ENCODE measurements at regions not wholly inside any gene's neighbourhood (a gene's known extent, or its start where the extent isn't known, plus 50 kb on each side); places are given as distances from the start of the nearest gene placed in this dataset.

- H3K27ac Mint-ChIP-seq (ENCODE audit: unreplicated experiment) = no peak overlapping the region
- H3K4me3 Mint-ChIP-seq (ENCODE audit: unreplicated experiment) = no peak overlapping the region
- no peaks in the 10 kb centered on the region for H3K4me1 ChIP-seq
- ChIA-PET POLR2A (no interaction called here), CTCF (no interaction called here)
- H3K36me3 Mint-ChIP-seq (ENCODE audit: insufficient read depth, unreplicated experiment) = no peaks in the 10 kb centered on the region
- no peaks in the 10 kb centered on the region for H3K27me3 Mint-ChIP-seq (ENCODE audit: insufficient read depth, unreplicated experiment)
- no peaks in the 10 kb centered on the region for H3K9me3 ChIP-seq
- H3K36me3 ChIP-seq (ENCODE audit: control insufficient read depth, insufficient read depth, low read length) = no peaks in the 10 kb centered on the region
- no peak overlapping the region for H3K4me3 ChIP-seq (ENCODE audit: low read depth, low read length)
- H3K9me3 Mint-ChIP-seq (ENCODE audit: unreplicated experiment) = no peaks in the 10 kb centered on the region
- no peak for TF ChIP-seq CTCF (IDR thresholded peaks at IDR 0.05; ENCODE audit: insufficient read depth in 1 of 2, low read depth in 1 of 2, low read length in 1 of 2, severe bottlenecking in 1 of 2, unreplicated experiment in 1 of 2)
- no peak for DNase-seq
- H3K27me3 ChIP-seq (replicated peaks; ENCODE audit: control insufficient read depth, insufficient read depth, low read length) = no peaks in the 10 kb centered on the region
- BruUV-seq (replicated peaks) = no TSS peak
- no peaks in the 10 kb centered on the region for H3K4me1 Mint-ChIP-seq (ENCODE audit: low read depth, unreplicated experiment)
- intact Hi-C loops (cut with micrococcal nuclease; ENCODE audit: unreplicated experiment) = no loop called here
Observed at GRCh38 chr18:40017021-40017420, 1938.0 kb upstream of the PIK3C3 start.

GRCh38 chr18:40016405-40016804 is 1938.6 kb upstream of the PIK3C3 start:
- POLR2A ChIA-PET = no interaction called here
- Histone ChIP-seq H3K4me1 (no peaks in the 10 kb centered on the region), H3K27me3 (replicated peaks; ENCODE audit: control insufficient read depth, insufficient read depth, low read length) (no peaks in the 10 kb centered on the region), H3K9me3 (no peaks in the 10 kb centered on the region), H3K36me3 (ENCODE audit: control insufficient read depth, insufficient read depth, low read length) (no peaks in the 10 kb centered on the region), H3K4me3 (ENCODE audit: low read depth, low read length) (no peak overlapping the region)
- TF ChIP-seq CTCF (IDR thresholded peaks at IDR 0.05; ENCODE audit: insufficient read depth in 1 of 2, low read depth in 1 of 2, low read length in 1 of 2, severe bottlenecking in 1 of 2, unreplicated experiment in 1 of 2) = no peak
- H3K4me1 Mint-ChIP-seq (ENCODE audit: low read depth, unreplicated experiment) = no peaks in the 10 kb centered on the region
- no peaks in the 10 kb centered on the region for H3K36me3 Mint-ChIP-seq (ENCODE audit: insufficient read depth, unreplicated experiment)
- no TSS peak for BruUV-seq (replicated peaks)
- no peak overlapping the region for H3K27ac Mint-ChIP-seq (ENCODE audit: unreplicated experiment)
- intact Hi-C loops (cut with micrococcal nuclease; ENCODE audit: unreplicated experiment) = no loop called here
- CTCF ChIA-PET = no interaction called here
- H3K4me3 Mint-ChIP-seq (ENCODE audit: unreplicated experiment) = no peak overlapping the region
- DNase-seq = no peak
- H3K9me3 Mint-ChIP-seq (ENCODE audit: unreplicated experiment) = no peaks in the 10 kb centered on the region
- H3K27me3 Mint-ChIP-seq (ENCODE audit: insufficient read depth, unreplicated experiment) = no peaks in the 10 kb centered on the region

GRCh38 chr18:40013001-40013609 is 1941.9 kb upstream of the PIK3C3 start:
- H3K27me3 ChIP-seq (replicated peaks; ENCODE audit: control insufficient read depth, insufficient read depth, low read length) = no peaks in the 10 kb centered on the region
- no peaks in the 10 kb centered on the region for H3K36me3 ChIP-seq (ENCODE audit: control insufficient read depth, insufficient read depth, low read length)
- ChIA-PET POLR2A (no interaction called here), CTCF (no interaction called here)
- H3K4me1 ChIP-seq = no peaks in the 10 kb centered on the region
- intact Hi-C loops (cut with micrococcal nuclease; ENCODE audit: unreplicated experiment) = no loop called here
- Mint-ChIP-seq H3K4me3 (ENCODE audit: unreplicated experiment) (no peak overlapping the region), H3K36me3 (ENCODE audit: insufficient read depth, unreplicated experiment) (no peaks in the 10 kb centered on the region), H3K27me3 (ENCODE audit: insufficient read depth, unreplicated experiment) (no peaks in the 10 kb centered on the region), H3K9me3 (ENCODE audit: unreplicated experiment) (no peaks in the 10 kb centered on the region), H3K4me1 (ENCODE audit: low read depth, unreplicated experiment) (no peaks in the 10 kb centered on the region), H3K27ac (ENCODE audit: unreplicated experiment) (no peak overlapping the region)
- no peaks in the 10 kb centered on the region for H3K9me3 ChIP-seq
- no peak overlapping the region for H3K4me3 ChIP-seq (ENCODE audit: low read depth, low read length)
- no TSS peak for BruUV-seq (replicated peaks)
- TF ChIP-seq CTCF (IDR thresholded peaks at IDR 0.05; ENCODE audit: insufficient read depth in 1 of 2, low read depth in 1 of 2, low read length in 1 of 2, severe bottlenecking in 1 of 2, unreplicated experiment in 1 of 2) = no peak
- DNase-seq = no peak

All from Caco-2 (cell line).